ENCODE measurements at regions not wholly inside any gene's neighbourhood (a gene's known extent, or its start where the extent isn't known, plus 50 kb on each side); places are given as distances from the start of the nearest gene placed in this dataset.
"Not testable (repeated sequence)": the region's sequence is repeated elsewhere in the genome, so short reads cannot be mapped to it uniquely, and the experiment has no call there.

- no peak for DNase-seq
Measured at GRCh38 chr4:23979534-23979933, 89.7 kb upstream of the PPARGC1A start.

- DNase-seq: no peak
Measured at GRCh38 chr4:23978002-23978401, 88.2 kb upstream of the PPARGC1A start.

GRCh38 chr4:23976423-23976822, 86.6 kb upstream of the PPARGC1A start:
- no peak for DNase-seq

- DNase-seq: no peak
Measured at GRCh38 chr4:23973308-23973855, 83.5 kb upstream of the PPARGC1A start.

- DNase-seq: no peak
Measured at GRCh38 chr4:23972805-23973204, 83.0 kb upstream of the PPARGC1A start.

DNA sequence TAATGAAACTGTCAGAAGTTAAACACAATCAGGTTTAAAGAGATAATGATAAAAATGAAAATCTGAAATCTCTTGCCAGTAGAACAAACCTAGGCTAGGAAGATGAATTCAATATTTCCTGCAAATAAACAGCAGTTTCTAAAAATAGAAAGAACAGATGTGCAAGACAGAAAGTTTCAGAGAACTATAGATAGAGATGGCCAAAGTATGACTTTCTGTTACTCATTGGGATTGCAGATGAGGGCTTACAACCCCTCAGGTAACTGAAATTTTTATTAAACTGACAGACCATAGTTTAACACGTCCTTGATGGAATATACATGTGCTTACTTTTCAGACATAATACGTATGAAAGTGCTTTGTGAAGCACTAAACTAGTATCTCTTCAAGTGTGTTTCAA, 82.3 kb upstream of the PPARGC1A start:
- DNase-seq: no peak

DNA sequence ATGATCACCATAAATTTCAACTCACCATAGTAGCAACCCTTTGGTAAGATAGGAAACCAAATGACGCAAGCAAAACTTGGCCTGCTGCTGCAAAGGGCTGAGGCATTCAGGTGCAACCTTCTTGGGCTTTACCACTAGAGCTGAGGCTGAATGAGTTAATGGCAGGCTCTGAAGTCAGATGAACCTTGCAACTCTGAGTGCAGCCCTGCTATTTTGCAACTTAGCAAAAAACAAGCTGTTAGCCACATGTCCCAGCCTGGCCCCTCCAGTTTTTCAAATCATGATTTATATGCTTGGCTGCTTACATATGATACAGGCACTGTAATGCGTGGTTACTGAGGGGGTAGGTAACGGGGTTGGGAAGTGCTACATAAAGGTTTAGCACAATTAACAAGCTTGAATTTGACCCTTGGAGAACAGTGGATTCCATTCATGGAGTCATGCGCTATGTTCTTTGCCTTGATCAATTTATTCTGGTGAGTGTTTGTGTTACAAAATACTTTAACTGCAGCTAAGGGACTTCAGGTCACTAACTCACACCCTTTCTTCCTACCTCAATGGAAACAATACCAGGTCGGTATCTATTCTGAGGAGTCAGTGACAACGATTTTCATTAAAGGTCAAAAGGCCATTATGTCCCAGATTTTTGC, 80.5 kb upstream of the PPARGC1A start:
- no peak for DNase-seq

- no peak for DNase-seq
Measured at GRCh38 chr4:23969635-23970145, 79.8 kb upstream of the PPARGC1A start.

- no peak for DNase-seq
Measured at GRCh38 chr4:23967281-23967680, 77.4 kb upstream of the PPARGC1A start.

- no peak for DNase-seq
Measured at GRCh38 chr4:23966725-23967124, 76.9 kb upstream of the PPARGC1A start.

DNA sequence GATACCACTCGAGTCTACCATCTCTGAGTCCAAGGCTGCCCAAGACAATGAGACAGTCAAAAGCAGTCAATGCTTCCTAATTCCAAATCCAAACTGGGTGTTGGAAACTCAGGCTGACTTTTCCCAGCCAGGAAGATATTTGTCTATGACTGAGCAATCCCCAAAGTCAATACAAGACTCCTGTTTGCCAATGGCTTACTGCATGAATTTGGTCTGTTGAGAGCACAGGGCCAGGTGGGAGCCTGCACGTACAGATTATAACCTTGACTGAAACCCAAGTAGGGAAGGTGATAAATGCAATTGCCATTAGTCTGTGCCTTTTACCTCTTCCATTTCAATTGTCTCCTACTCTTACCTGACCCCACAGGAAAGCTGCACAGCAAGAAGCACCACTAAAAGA, 72.6 kb upstream of the PPARGC1A start:
- no peak for DNase-seq

GRCh38 chr4:23961395-23961794, 71.5 kb upstream of the PPARGC1A start:
- DNase-seq: not testable (repeated sequence)

GRCh38 chr4:23959396-23960148, 69.7 kb upstream of the PPARGC1A start:
- DNase-seq: no peak

DNA sequence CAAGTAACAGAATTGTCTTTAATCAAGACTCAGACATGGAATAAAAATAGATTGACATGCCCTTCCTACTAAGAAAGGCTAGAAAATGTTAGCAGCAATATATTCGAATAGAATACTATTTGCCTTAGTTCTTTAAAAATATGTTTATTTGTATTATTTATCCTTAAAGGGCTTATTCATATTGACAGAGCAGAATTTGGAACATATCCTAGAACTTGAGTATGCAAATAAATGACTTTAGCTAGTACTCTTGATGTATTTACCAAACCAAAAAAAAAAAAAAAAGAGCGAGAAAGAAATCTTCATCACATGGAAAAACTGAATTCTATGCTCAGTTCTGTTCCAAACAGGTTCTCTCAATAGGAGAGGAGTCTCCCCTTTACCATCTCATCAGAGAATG, 68.9 kb upstream of the PPARGC1A start:
- DNase-seq: no peak

DNA sequence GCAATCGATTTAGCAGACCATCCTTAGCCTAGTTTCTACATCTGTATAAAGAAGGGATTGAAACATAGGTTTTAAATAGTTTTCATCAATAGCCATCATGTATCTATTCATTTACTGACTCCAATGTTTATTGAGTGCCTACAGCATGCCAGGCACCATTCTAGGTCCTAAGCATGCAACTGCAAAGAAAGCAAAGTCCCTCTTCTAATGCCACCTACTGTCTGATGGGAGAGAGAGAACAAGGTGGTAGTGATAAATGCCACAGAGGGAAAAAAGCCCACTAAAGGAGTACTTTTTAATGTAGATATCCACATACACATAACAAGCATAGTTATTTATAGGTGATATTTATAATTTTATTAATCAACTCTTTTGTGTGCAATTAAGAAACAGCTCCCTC, 67.6 kb upstream of the PPARGC1A start:
- DNase-seq: no peak

GRCh38 chr4:23956601-23957364, 66.9 kb upstream of the PPARGC1A start:
- DNase-seq: no peak

DNA sequence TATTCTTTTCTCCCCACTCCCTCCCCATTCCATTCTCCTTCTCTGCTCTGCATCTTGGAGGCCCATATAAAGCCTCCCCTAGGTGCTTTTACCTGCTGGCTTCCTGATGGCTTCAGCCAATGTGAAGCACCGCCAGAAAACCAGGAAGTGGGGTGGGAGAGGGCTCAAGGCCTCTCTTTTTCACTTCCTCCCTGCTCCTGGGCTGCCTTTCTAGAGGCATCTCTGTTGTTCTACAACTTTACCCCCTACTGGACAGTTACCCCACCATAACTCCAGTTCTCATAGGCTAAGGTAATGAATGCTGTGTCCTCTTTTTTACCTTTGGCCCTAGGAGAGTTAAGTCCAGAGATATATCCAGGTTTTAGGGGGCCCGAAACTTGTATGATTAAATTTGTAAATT, 62.4 kb upstream of the PPARGC1A start:
- DNase-seq: no peak

- no peak for DNase-seq
Measured at GRCh38 chr4:23947826-23948225, 58.0 kb upstream of the PPARGC1A start.

DNA sequence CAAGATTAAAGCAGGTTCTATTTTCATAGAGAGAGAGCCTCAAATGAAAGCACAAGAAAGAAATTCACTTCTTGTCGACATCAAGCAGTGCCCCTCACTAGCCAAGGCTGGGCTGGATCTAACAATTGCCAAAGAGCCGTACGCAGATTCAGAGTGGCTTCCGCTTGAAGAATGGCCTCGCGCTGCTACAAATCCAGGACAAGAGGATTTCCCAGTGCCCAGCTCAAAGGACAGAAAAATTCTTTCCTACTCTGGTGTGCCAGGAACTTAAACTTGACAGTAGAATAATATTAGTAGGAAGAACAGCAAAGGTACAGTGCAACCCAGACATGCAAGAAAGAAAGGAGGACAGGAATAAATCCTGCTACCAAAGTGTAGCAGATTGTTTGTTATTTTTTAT, 56.5 kb upstream of the PPARGC1A start:
- DNase-seq: no peak

DNA sequence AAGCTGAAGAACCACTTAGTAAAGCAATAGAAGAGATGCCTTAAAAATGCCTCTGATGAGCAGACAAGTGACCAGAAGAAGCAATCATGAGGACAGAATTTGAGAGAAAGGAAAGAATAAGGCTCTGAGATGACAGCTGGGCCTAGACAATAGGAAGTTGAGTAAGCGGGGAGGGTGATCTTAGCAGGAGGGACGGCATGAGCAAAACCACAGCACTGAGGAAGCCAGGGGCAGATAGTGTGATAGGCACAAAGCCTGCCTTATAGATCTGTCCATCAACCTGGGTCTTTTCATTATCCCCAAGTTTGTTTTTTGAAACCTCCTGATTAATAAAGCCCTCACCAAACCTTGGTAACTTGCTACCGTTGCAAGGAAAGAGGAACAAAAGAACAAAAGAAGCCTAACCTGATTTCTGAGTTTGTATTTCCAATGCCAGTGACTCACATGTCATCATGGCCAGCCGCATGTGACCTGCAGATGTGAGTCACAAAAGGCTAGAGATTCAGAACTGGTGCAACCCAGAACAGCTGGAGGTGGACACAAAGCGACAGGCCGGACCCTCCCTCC, 55.7 kb upstream of the PPARGC1A start:
- DNase-seq: no peak

GRCh38 chr4:23944556-23944955, 54.7 kb upstream of the PPARGC1A start:
- DNase-seq: not testable (repeated sequence)

DNA sequence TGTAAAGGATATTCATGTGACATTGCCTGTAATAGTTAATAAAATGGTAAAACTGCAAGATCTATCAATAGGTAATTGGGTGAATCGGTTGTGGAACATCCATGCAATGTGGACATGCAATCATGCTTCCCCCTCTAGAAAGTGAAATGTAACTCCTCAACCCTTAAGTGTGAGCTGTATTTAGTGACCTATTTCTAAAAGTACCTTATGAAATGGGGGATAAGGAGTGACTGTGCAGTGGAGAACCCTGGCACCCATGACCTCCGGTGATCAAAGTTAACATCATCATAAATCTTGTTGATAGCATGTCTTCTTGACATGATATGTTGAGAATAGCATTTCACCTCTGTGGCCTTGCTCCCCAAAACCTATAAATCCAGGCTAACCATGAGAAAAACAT, 53.6 kb upstream of the PPARGC1A start:
- no peak for DNase-seq

DNA sequence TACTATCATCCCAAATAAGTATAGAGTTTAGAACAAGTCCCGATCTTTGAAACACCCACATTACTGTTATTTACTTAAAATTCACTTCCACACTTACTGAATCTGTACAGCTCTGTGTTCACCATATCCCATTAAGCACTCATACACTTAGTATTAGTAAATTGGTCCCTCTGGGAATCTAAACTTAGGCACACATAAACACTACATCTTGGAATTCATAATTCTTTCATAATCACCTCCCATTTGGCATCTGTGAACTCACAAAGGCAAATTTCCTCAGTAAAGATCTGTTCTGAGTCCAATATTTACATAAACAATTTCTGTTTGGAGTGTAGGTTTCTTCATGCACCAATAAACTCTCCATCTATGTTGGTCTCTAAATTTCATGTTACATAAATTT, 52.6 kb upstream of the PPARGC1A start:
- DNase-seq: no peak

All from hindlimb muscle (tissue), 1 donor.